B cell (primary cell): ENCODE measurements at regions not wholly inside any gene's neighbourhood (a gene's known extent, or its start where the extent isn't known, plus 50 kb on each side); places are given as distances from the start of the nearest gene placed in this dataset.

Experiments
- ATAC-seq: fragments of 200-7000 bp; cut with Tn5 transposase; one replicate; pipeline ENCODE4 v1.10.0; 2021; ENCODE audit warnings: low read depth, mild to moderate bottlenecking, moderate number of reproducible peaks, moderate library complexity
- CTCF ChIA-PET: fragments of 350-600 bp; sonication (Branson Sonifier 250); formaldehyde crosslinking; loops from one replicate; lab custom pipeline; 2021; ENCODE audit warnings: antibody characterized with exemption, inconsistent platforms; lab: Charles Lee
- POLR2A ChIA-PET: fragments of 350-600 bp; sonication (Branson Sonifier 250); formaldehyde crosslinking; loops from one replicate; lab custom pipeline; 2021; ENCODE audit warnings: antibody characterized with exemption; lab: Charles Lee
- DNase-seq: peaks from one replicate; pipeline ENCODE4 v3.0.0; 2013
- H2AFZ ChIP-seq: 2 replicates; pipeline ENCODE4 v1.6.1; 2012; ENCODE audit warnings: mild to moderate bottlenecking, low read depth, low read length; ENCODE audit not compliant: insufficient read depth, poor library complexity, severe bottlenecking
- H3K27ac ChIP-seq, 2 donors: 1 replicate in 1 of 2; 2 replicates in 1 of 2; pipeline ENCODE4 v1.5.1; 2012 to 2013; ENCODE audit warnings: low read length in 2 of 2, mild to moderate bottlenecking in 2 of 2, moderate library complexity in 1 of 2
- H3K27me3 ChIP-seq, 4 experiments: fragments of 200-600 bp in 1 of 4; sonication (generic) in 1 of 4; replicated peaks in 1 of 4; 1 replicate in 2 of 4; 2 replicates in 2 of 4; pipeline versions ENCODE4 v1.6.1 to v1.7.0; 2013 to 2016; ENCODE audit warnings: low read length in 3 of 4, mild to moderate bottlenecking in 2 of 4, mixed read lengths in 1 of 4, moderate library complexity in 1 of 4; ENCODE audit not compliant: insufficient read depth in 4 of 4, control insufficient read depth in 3 of 4; ENCODE audit errors: control extremely low read depth in 1 of 4
- H3K36me3 ChIP-seq, 2 experiments: replicated peaks in 1 of 2; 1 replicate in 1 of 2; 2 replicates in 1 of 2; pipeline versions ENCODE4 v1.6.1 to v1.7.1; 2013; ENCODE audit warnings: low read length in 1 of 2; ENCODE audit not compliant: insufficient read depth in 2 of 2, control insufficient read depth in 1 of 2; ENCODE audit errors: control extremely low read depth in 1 of 2, extremely low read depth in 1 of 2
- H3K4me1 ChIP-seq, 2 donors: fragments of 200-600 bp in 1 of 2; sonication (generic) in 1 of 2; 1 replicate in 1 of 2; 2 replicates in 1 of 2; pipeline versions ENCODE4 v1.5.1 to v1.6.1; 2013 to 2017; ENCODE audit warnings: low read length in 2 of 2; ENCODE audit not compliant: control insufficient read depth in 2 of 2, insufficient read depth in 2 of 2
- H3K4me2 ChIP-seq: replicated peaks from 2 replicates; pipeline ENCODE3; 2012; ENCODE audit warnings: mild to moderate bottlenecking, low read depth, low read length; ENCODE audit not compliant: poor library complexity, severe bottlenecking
- H3K4me3 ChIP-seq, 5 experiments: fragments of 200-600 bp in 1 of 5; sonication (generic) in 1 of 5; 1 replicate in 3 of 5; 2 replicates in 2 of 5; pipeline versions ENCODE4 v1.5.1 to v1.7.0; 2011 to 2016; ENCODE audit warnings: low read length in 4 of 5, mild to moderate bottlenecking in 4 of 5, low read depth in 2 of 5, control low read depth in 1 of 5, moderate library complexity in 1 of 5; ENCODE audit not compliant: insufficient read depth in 1 of 5; ENCODE audit errors: control extremely low read depth in 1 of 5, extremely low read depth in 1 of 5
- H3K79me2 ChIP-seq: fragments of 200-600 bp; sonication (generic); one replicate; pipeline ENCODE4 v1.6.0; 2016; ENCODE audit warnings: low read length; ENCODE audit not compliant: control insufficient read depth, insufficient read depth
- H3K9ac ChIP-seq: fragments of 200-600 bp; sonication (generic); 2 replicates; pipeline ENCODE4 v1.6.1; 2017; ENCODE audit warnings: mild to moderate bottlenecking, low read length, moderate library complexity
- H3K9me3 ChIP-seq, 3 donors: one replicate each; pipeline versions ENCODE4 v1.6.1 to v1.7.1; 2013; ENCODE audit warnings: low read length in 2 of 3; ENCODE audit not compliant: control insufficient read depth in 2 of 3, insufficient read depth in 1 of 3; ENCODE audit errors: control extremely low read depth in 1 of 3
- H4K20me1 ChIP-seq: 2 replicates; pipeline ENCODE4 v1.6.0; 2012; ENCODE audit warnings: mild to moderate bottlenecking, low read length; ENCODE audit not compliant: insufficient read depth, control insufficient read depth, poor library complexity, severe bottlenecking
- H3K27ac Mint-ChIP-seq: one replicate; pipeline ENCODE4 v1.8.0; 2021; ENCODE audit warnings: mixed read lengths
- H3K27me3 Mint-ChIP-seq: one replicate; pipeline ENCODE4 v1.8.0; 2021; ENCODE audit warnings: mixed read lengths
- H3K4me1 Mint-ChIP-seq: one replicate; pipeline ENCODE4 v1.8.0; 2021; ENCODE audit warnings: mixed read lengths
- H3K4me3 Mint-ChIP-seq: one replicate; pipeline ENCODE4 v1.8.0; 2021; ENCODE audit warnings: mixed read lengths
- H3K9me3 Mint-ChIP-seq: one replicate; pipeline ENCODE4 v1.8.0; 2022; ENCODE audit warnings: mixed read lengths; ENCODE audit not compliant: insufficient read depth
- EZH2 ChIP-seq: IDR thresholded peaks from 2 replicates; pipeline ENCODE4 v1.6.1; 2012; ENCODE audit warnings: borderline replicate concordance, low read depth, mild to moderate bottlenecking, moderate library complexity, low read length; ENCODE audit not compliant: insufficient read depth, poor library complexity, severe bottlenecking
- WGBS: methylation state at CpG from one replicate; pipeline ENCODE4 v1.1.5; 2013; ENCODE audit warnings: missing lambda C conversion rate; ENCODE audit not compliant: insufficient coverage; 5-methylcytosine and 5-hydroxymethylcytosine counted together
- intact Hi-C: fragments of 100-400 bp; cut with micrococcal nuclease; formaldehyde crosslinking; loops from one replicate; pipeline ENCODE4 v1.10.0; 2022
- TF ChIP-seq, protein P1 (sequence below): fragments of 200-600 bp; IDR thresholded peaks from one replicate; pipeline ENCODE4 v1.8.0; 2022; ENCODE audit warnings: antibody characterized with exemption, mild to moderate bottlenecking

DNA sequence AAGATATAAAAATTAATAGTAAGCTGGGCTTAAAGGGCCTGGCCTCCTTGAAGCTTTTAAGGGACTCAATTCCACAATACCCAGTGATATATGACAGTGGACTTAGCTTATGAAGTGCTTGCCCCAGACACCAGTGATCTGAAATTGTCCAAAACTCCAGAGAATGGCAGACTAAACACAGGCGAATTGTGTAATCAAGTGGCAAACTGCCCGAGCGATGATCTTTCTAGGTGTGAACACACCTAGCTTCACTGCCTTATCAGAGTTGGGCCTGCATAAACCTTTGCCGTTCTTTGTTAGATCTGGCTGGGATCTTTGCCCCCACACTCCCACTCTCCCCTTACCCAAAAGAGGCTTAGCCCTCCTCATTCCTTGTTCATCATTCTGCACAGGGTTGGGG, 62.5 kb upstream of the SH3RF1 start:
- Histone ChIP-seq H3K4me1 (no peaks in the 10 kb centered on the region), H3K27ac (no peak overlapping the region), H3K4me3 (no peak overlapping the region), H3K36me3 (no peaks in the 10 kb centered on the region), H3K79me2 (no peaks in the 10 kb centered on the region), H3K9ac (no peak overlapping the region), H4K20me1 (no peaks in the 10 kb centered on the region), H3K27me3 (no peaks in the 10 kb centered on the region), H3K9me3 (no peaks in the 10 kb centered on the region), H3K4me2 (no peak overlapping the region), H2AFZ (no peak overlapping the region)
- TF ChIP-seq, protein P1, sequence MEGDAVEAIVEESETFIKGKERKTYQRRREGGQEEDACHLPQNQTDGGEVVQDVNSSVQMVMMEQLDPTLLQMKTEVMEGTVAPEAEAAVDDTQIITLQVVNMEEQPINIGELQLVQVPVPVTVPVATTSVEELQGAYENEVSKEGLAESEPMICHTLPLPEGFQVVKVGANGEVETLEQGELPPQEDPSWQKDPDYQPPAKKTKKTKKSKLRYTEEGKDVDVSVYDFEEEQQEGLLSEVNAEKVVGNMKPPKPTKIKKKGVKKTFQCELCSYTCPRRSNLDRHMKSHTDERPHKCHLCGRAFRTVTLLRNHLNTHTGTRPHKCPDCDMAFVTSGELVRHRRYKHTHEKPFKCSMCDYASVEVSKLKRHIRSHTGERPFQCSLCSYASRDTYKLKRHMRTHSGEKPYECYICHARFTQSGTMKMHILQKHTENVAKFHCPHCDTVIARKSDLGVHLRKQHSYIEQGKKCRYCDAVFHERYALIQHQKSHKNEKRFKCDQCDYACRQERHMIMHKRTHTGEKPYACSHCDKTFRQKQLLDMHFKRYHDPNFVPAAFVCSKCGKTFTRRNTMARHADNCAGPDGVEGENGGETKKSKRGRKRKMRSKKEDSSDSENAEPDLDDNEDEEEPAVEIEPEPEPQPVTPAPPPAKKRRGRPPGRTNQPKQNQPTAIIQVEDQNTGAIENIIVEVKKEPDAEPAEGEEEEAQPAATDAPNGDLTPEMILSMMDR = no peak
- TF ChIP-seq EZH2 = no peak
- intact Hi-C loops = no loop called here
- no peaks in the 10 kb centered on the region for H3K9me3 Mint-ChIP-seq
- CTCF ChIA-PET = no interaction called here
- H3K4me1 Mint-ChIP-seq = no peaks in the 10 kb centered on the region
- POLR2A ChIA-PET = no interaction called here
- DNase-seq (no peak), ATAC-seq (no peak)
- no peak overlapping the region for H3K27ac Mint-ChIP-seq
- no peak overlapping the region for H3K4me3 Mint-ChIP-seq
- 97% methylated on average over 3 of the region's 4 CpGs for WGBS
- no peaks in the 10 kb centered on the region for H3K27me3 Mint-ChIP-seq

DNA sequence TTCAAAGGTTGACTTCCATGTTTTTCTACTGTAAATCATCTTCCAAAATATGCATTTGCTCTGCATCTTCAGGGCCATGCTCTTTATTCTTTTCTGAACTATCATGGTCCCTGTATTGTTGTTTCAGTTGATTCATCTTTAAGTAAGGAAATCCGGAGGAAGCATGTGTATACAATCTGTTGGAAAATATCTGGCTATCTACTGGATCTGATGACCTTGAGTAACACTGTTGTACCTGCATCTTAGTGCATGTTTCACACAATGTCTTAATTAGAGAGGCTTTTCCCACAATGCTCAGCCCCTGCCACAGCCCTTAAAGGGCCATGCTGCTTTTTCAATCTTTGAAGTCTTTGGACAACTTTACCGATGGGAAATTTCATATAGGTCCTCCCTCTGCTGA, 61.8 kb upstream of the SH3RF1 start:
- WGBS = 100% methylated on average over 2 of the region's 2 CpGs
- no peaks in the 10 kb centered on the region for H3K27me3 Mint-ChIP-seq
- Histone ChIP-seq H3K4me3 (no peak overlapping the region), H4K20me1 (no peaks in the 10 kb centered on the region), H3K9ac (no peak overlapping the region), H3K36me3 (no peaks in the 10 kb centered on the region), H3K9me3 (no peaks in the 10 kb centered on the region), H2AFZ (no peak overlapping the region), H3K27ac (no peak overlapping the region), H3K79me2 (no peaks in the 10 kb centered on the region), H3K4me2 (no peak overlapping the region), H3K4me1 (no peaks in the 10 kb centered on the region), H3K27me3 (no peaks in the 10 kb centered on the region)
- no peaks in the 10 kb centered on the region for H3K4me1 Mint-ChIP-seq
- DNase-seq (no peak), ATAC-seq (no peak)
- POLR2A ChIA-PET = no interaction called here
- no peak overlapping the region for H3K27ac Mint-ChIP-seq
- no peak overlapping the region for H3K4me3 Mint-ChIP-seq
- H3K9me3 Mint-ChIP-seq = no peaks in the 10 kb centered on the region
- intact Hi-C loops = no loop called here
- CTCF ChIA-PET = no interaction called here
- no peak for TF ChIP-seq EZH2
- TF ChIP-seq, protein P1 = no peak
